Brain microvascular endothelial cell (primary cell): ENCODE measurements at regions not wholly inside any gene's neighbourhood (a gene's known extent, or its start where the extent isn't known, plus 50 kb on each side); places are given as distances from the start of the nearest gene placed in this dataset.

ENCODE experiments used
- DNase-seq: peaks from one replicate; pipeline ENCODE4 v3.0.0-alpha.2; 2020
- H3K27ac ChIP-seq: fragments of 250-450 bp; sonication (Bioruptor Pico); 2 replicates; pipeline ENCODE4 v1.5.1; 2020; ENCODE audit warnings: mild to moderate bottlenecking, moderate library complexity
- H3K27me3 ChIP-seq: fragments of 250-450 bp; sonication (Bioruptor Pico); replicated peaks from 2 replicates; pipeline ENCODE4 v1.5.1; 2020; ENCODE audit warnings: mild to moderate bottlenecking
- H3K36me3 ChIP-seq: fragments of 250-450 bp; sonication (Bioruptor Pico); replicated peaks from 2 replicates; pipeline ENCODE4 v1.5.1; 2020; ENCODE audit warnings: mild to moderate bottlenecking
- H3K4me3 ChIP-seq: 2 replicates; pipeline ENCODE4 v1.5.1; 2011; ENCODE audit warnings: low read depth, mild to moderate bottlenecking, control low read depth, low read length, moderate library complexity
- in situ Hi-C: cut with HindIII; loops from 2 replicates; pipeline ENCODE4 v1.10.0; 2017; ENCODE audit warnings: low sequenced_read_pairs, low pct_ligation_motif_present
- TF ChIP-seq, protein P1 (sequence below): IDR thresholded peaks from 2 replicates; pipeline ENCODE4 v1.5.1; 2011; ENCODE audit warnings: low read depth, mild to moderate bottlenecking, moderate library complexity, low read length, control low read depth, inconsistent platforms; ENCODE audit errors: missing control alignments

GRCh38 chr3:153003441-153003840, 158.6 kb upstream of the RAP2B start:
- no peaks in the 10 kb centered on the region for H3K27me3 ChIP-seq
- no peak overlapping the region for H3K27ac ChIP-seq
- H3K36me3 ChIP-seq: no peaks in the 10 kb centered on the region
- no peak for DNase-seq
- TF ChIP-seq, protein P1, sequence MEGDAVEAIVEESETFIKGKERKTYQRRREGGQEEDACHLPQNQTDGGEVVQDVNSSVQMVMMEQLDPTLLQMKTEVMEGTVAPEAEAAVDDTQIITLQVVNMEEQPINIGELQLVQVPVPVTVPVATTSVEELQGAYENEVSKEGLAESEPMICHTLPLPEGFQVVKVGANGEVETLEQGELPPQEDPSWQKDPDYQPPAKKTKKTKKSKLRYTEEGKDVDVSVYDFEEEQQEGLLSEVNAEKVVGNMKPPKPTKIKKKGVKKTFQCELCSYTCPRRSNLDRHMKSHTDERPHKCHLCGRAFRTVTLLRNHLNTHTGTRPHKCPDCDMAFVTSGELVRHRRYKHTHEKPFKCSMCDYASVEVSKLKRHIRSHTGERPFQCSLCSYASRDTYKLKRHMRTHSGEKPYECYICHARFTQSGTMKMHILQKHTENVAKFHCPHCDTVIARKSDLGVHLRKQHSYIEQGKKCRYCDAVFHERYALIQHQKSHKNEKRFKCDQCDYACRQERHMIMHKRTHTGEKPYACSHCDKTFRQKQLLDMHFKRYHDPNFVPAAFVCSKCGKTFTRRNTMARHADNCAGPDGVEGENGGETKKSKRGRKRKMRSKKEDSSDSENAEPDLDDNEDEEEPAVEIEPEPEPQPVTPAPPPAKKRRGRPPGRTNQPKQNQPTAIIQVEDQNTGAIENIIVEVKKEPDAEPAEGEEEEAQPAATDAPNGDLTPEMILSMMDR: no peak
- H3K4me3 ChIP-seq: no peak overlapping the region
- in situ Hi-C loops: no loop called here

DNA sequence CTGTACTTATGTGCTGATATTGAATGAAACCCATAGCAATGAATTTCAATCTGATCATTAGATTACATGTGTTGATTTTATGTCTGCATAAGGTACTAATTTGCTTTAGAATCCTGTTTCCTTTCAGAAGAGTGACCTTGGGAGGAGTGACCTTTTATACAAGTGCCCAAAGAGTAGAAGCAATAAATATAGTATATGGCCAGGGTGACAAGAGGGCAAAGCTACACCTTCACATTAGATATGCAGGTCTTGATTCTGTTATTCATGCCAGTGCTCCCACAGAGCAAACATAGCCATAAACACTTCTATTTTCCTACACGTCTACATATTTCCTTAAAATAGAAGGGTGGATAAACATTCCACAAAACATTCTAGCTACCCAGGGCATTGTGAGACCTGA, 158.2 kb upstream of the RAP2B start:
- no peak for DNase-seq
- Histone ChIP-seq H3K36me3 (no peaks in the 10 kb centered on the region), H3K27ac (no peak overlapping the region), H3K4me3 (no peak overlapping the region), H3K27me3 (no peaks in the 10 kb centered on the region)
- in situ Hi-C loops: no loop called here
- TF ChIP-seq, protein P1: no peak

- TF ChIP-seq, protein P1: no peak
- H3K36me3 ChIP-seq: no peaks in the 10 kb centered on the region
- in situ Hi-C loops: no loop called here
- H3K4me3 ChIP-seq: no peak overlapping the region
- no peak overlapping the region for H3K27ac ChIP-seq
- H3K27me3 ChIP-seq: no peaks in the 10 kb centered on the region
- no peak for DNase-seq
These were observed 153.8 kb upstream of the RAP2B start for GRCh38 chr3:153008226-153008625.

DNA sequence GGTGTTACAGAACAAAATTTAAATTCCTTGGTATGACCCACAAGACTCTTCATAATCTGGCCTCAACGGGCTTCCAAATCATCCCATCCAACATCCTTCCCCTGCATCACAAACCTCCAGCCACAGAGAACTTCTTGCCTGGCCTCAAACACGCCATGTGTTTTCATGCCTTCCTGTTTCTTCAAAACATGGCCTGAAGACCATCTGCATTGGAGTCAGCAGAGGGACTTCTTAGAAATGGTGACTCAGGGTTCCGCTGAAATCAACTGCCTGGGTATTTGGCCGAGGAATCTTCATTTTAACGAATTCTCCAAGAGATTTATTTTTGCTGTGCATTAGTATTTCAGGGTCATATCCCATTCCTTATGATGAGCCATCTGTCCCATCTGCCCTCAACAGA, 138.1 kb upstream of the RAP2B start:
- no peak for DNase-seq
- in situ Hi-C loops: no loop called here
- H3K27ac ChIP-seq: no peak overlapping the region
- no peaks in the 10 kb centered on the region for H3K36me3 ChIP-seq
- H3K27me3 ChIP-seq: no peaks in the 10 kb centered on the region
- H3K4me3 ChIP-seq: no peak overlapping the region
- TF ChIP-seq, protein P1: no peak

DNA sequence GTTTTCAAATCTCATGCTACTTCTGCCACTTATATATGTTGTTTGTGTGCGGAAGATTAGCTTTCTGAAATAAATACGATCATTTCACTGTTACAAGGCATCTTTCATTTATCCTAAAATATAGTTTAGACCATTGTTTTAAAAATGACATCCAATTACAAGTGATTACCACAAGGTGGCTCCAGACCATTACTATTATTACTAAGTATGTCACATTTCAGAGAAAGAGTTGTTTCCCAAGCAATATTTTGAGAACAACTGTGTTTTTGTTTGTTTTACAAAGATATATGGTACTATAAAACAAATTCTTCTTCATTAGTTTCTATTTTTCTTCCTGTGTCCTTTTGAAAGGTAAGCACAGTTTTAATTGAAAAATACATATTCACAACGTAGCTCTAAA, 136.0 kb upstream of the RAP2B start:
- H3K27me3 ChIP-seq: no peaks in the 10 kb centered on the region
- H3K36me3 ChIP-seq: no peaks in the 10 kb centered on the region
- in situ Hi-C loops: loop anchor here (25.0 kb wide), 1 partner anchor 561 kb away; no protein-coding TSS in a partner anchor
- no peak overlapping the region for H3K27ac ChIP-seq
- no peak overlapping the region for H3K4me3 ChIP-seq
- DNase-seq: no peak
- TF ChIP-seq, protein P1: peak; percentile 29

DNA sequence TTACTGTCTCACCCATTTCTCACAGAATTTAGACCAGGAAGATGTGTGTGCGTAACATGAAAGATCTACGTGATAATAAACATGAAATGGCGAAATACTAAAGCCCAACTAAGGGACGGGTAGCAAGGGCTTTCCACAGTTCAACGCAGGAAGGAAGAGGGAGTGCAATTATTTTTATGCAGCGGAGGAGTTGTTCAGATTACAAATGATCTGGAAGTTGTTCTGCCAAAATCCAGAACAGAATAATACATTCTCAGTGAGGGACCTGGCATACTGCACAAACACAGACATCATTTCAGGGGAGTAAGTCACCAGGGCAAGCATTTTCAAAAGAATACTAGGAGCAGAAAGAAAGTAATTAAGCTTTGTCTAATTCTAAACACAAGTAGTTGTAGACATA, 133.6 kb upstream of the RAP2B start:
- in situ Hi-C loops: loop anchor here (25.0 kb wide), 1 partner anchor 559 kb away; no protein-coding TSS in a partner anchor
- Histone ChIP-seq H3K27ac (no peak overlapping the region), H3K27me3 (no peaks in the 10 kb centered on the region), H3K36me3 (no peaks in the 10 kb centered on the region), H3K4me3 (no peak overlapping the region)
- TF ChIP-seq, protein P1: no peak
- DNase-seq: no peak
